HepG2 (cell line): ENCODE measurements at regions not wholly inside any gene's neighbourhood (a gene's known extent, or its start where the extent isn't known, plus 50 kb on each side); places are given as distances from the start of the nearest gene placed in this dataset.

Source experiments
- ARHGAP35 ChIP-seq: sonication (generic); formaldehyde crosslinking; IDR thresholded peaks from 2 replicates; pipeline ENCODE4 v1.9.0; 2022; ENCODE audit warnings: mild to moderate bottlenecking, inconsistent platforms, moderate library complexity, missing genetic modification reagents, borderline replicate concordance
- BCL6 ChIP-seq: IDR thresholded peaks from 2 replicates; pipeline ENCODE4 v1.6.1; 2016; ENCODE audit warnings: missing genetic modification reagents, missing compliant biosample characterization
- CCDC6 ChIP-seq: sonication (generic); formaldehyde crosslinking; IDR thresholded peaks from 2 replicates; pipeline ENCODE4 v1.8.1; 2022; ENCODE audit warnings: mild to moderate bottlenecking, missing genetic modification reagents, moderate library complexity
- FOSL1 ChIP-seq: sonication (generic); formaldehyde crosslinking; IDR thresholded peaks from 2 replicates; pipeline ENCODE4 v1.9.0; 2021; ENCODE audit warnings: missing genetic modification reagents, borderline replicate concordance
- GATA4 ChIP-seq: sonication (generic); IDR thresholded peaks from 2 replicates; pipeline ENCODE4 v1.6.1; 2016; ENCODE audit warnings: antibody characterized with exemption, low read depth, borderline replicate concordance
- HNF1A ChIP-seq, 2 experiments: sonication (generic) in 1 of 2; formaldehyde crosslinking in 1 of 2; IDR thresholded peaks; 2 replicates each; pipeline versions ENCODE4 v1.4.0 to v1.6.1; 2016 to 2020; ENCODE audit warnings: borderline replicate concordance in 1 of 2, low read depth in 1 of 2, mild to moderate bottlenecking in 1 of 2, missing genetic modification reagents in 1 of 2
- IKZF5 ChIP-seq: IDR thresholded peaks from 2 replicates; pipeline ENCODE4 v1.6.1; 2018; ENCODE audit warnings: missing genetic modification reagents, mild to moderate bottlenecking, missing compliant biosample characterization
- IRF2 ChIP-seq: IDR thresholded peaks from 2 replicates; pipeline ENCODE4 v1.6.1; 2018; ENCODE audit warnings: missing genetic modification reagents, missing compliant biosample characterization
- KAT8 ChIP-seq: IDR thresholded peaks from 2 replicates; pipeline ENCODE4 v1.6.1; 2016; ENCODE audit warnings: missing genetic modification reagents, missing compliant biosample characterization
- MED13 ChIP-seq: sonication (generic); formaldehyde crosslinking; IDR thresholded peaks from 2 replicates; pipeline ENCODE4 v1.5.0; 2020; ENCODE audit warnings: missing genetic modification reagents
- NR2F6 ChIP-seq, 2 experiments: IDR thresholded peaks; 2 replicates each; pipeline ENCODE4 v1.6.1; 2016; ENCODE audit warnings: antibody characterized with exemption in 1 of 2, mild to moderate bottlenecking in 1 of 2
- SMAD3 ChIP-seq: sonication (generic); formaldehyde crosslinking; IDR thresholded peaks from 2 replicates; pipeline ENCODE4 v1.4.0; 2020; ENCODE audit warnings: missing genetic modification reagents
- ZBTB8A ChIP-seq: sonication (generic); formaldehyde crosslinking; IDR thresholded peaks from 2 replicates; pipeline ENCODE4 v1.4.0; 2020; ENCODE audit warnings: mild to moderate bottlenecking, low read depth, missing genetic modification reagents, borderline replicate concordance
- ZNF512B ChIP-seq: sonication (generic); formaldehyde crosslinking; IDR thresholded peaks from 2 replicates; pipeline ENCODE4 v1.5.1; 2020; ENCODE audit warnings: missing genetic modification reagents, mild to moderate bottlenecking, borderline replicate concordance
- ZNF652 ChIP-seq: IDR thresholded peaks from 2 replicates; pipeline ENCODE4 v1.6.1; 2016; ENCODE audit warnings: low read depth, borderline replicate concordance
- ZNF713 ChIP-seq: sonication (generic); formaldehyde crosslinking; IDR thresholded peaks from 2 replicates; pipeline ENCODE4 v1.4.0; 2020; ENCODE audit warnings: mild to moderate bottlenecking, missing genetic modification reagents
- ZNF850 ChIP-seq: sonication (generic); formaldehyde crosslinking; conservative IDR thresholded peaks from 2 replicates; pipeline ENCODE4 v1.9.0; 2021; ENCODE audit warnings: mild to moderate bottlenecking, missing genetic modification reagents
- ZUFSP ChIP-seq: sonication (generic); formaldehyde crosslinking; IDR thresholded peaks from 2 replicates; pipeline ENCODE4 v1.9.0; 2021; ENCODE audit warnings: missing genetic modification reagents, mild to moderate bottlenecking, borderline replicate concordance

GRCh38 chr15:53831907-53832770, 72.7 kb upstream of the WDR72 start (continued):
- TF ChIP-seq ZUFSP (CRISPR knock-in tag): no peak
- peak; percentile 64; the same call in 1 of the 2 replicates for TF ChIP-seq IRF2 (CRISPR knock-in tag)
- TF ChIP-seq MED13 (CRISPR knock-in tag): peak; percentile 89; the same call in 1 of the 2 replicates
- no peak for TF ChIP-seq ZNF713 (CRISPR knock-in tag)
- TF ChIP-seq SMAD3: 0 out of 2 replicates have a peak, but pooled peaks have one; percentile 38
- TF ChIP-seq HNF1A (IDR thresholded peaks at IDR 0.05; ENCODE audit: low read depth): peak; percentile 84
- TF ChIP-seq HNF1A (CRISPR knock-in tag; IDR thresholded peaks at IDR 0.05; ENCODE audit: borderline replicate concordance): peak; percentile 90; the same call in 1 of the 2 replicates
- no peak for TF ChIP-seq ARHGAP35 (CRISPR knock-in tag)
- peak; percentile 68; the same call in 1 of the 2 replicates for TF ChIP-seq KAT8 (CRISPR knock-in tag)
- TF ChIP-seq GATA4: peak; percentile 98
- TF ChIP-seq IKZF5 (CRISPR knock-in tag): peak; percentile 28; the same call in 1 of the 2 replicates
- TF ChIP-seq FOSL1 (CRISPR knock-in tag): peak; percentile 56; the same call in 1 of the 2 replicates
- TF ChIP-seq ZNF652 (CRISPR knock-in tag): peak; percentile 61; the same call in 1 of the 2 replicates
- TF ChIP-seq ZNF850 (CRISPR knock-in tag): no peak
- TF ChIP-seq ZBTB8A (CRISPR knock-in tag): no peak
- peak; percentile 76 for TF ChIP-seq BCL6 (CRISPR knock-in tag)
- TF ChIP-seq CCDC6 (CRISPR knock-in tag): 0 out of 2 replicates have a peak, but pooled peaks have one; percentile 28
- TF ChIP-seq ZNF512B (CRISPR knock-in tag): no peak
- TF ChIP-seq NR2F6 (IDR thresholded peaks at IDR 0.05): peak; percentile 55; the same call in 1 of the 2 replicates
- peak; percentile 62 for TF ChIP-seq NR2F6 (CRISPR knock-in tag; IDR thresholded peaks at IDR 0.05)
